ENCODE measurements at regions not wholly inside any gene's neighbourhood (a gene's known extent, or its start where the extent isn't known, plus 50 kb on each side); places are given as distances from the start of the nearest gene placed in this dataset.

GRCh38 chr2:67018301-67018700 is 378.8 kb upstream of the ETAA1 start:
- TF ChIP-seq, protein P1, sequence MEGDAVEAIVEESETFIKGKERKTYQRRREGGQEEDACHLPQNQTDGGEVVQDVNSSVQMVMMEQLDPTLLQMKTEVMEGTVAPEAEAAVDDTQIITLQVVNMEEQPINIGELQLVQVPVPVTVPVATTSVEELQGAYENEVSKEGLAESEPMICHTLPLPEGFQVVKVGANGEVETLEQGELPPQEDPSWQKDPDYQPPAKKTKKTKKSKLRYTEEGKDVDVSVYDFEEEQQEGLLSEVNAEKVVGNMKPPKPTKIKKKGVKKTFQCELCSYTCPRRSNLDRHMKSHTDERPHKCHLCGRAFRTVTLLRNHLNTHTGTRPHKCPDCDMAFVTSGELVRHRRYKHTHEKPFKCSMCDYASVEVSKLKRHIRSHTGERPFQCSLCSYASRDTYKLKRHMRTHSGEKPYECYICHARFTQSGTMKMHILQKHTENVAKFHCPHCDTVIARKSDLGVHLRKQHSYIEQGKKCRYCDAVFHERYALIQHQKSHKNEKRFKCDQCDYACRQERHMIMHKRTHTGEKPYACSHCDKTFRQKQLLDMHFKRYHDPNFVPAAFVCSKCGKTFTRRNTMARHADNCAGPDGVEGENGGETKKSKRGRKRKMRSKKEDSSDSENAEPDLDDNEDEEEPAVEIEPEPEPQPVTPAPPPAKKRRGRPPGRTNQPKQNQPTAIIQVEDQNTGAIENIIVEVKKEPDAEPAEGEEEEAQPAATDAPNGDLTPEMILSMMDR (IDR thresholded peaks at IDR 0.05 in 4 of 5, conservative IDR thresholded peaks at IDR 0.05 in 1 of 5) = no peak
- TF ChIP-seq POLR2A (IDR thresholded peaks at IDR 0.05) = no peak
- Histone ChIP-seq H3K9me3 (no peaks in the 10 kb centered on the region), H3K4me1 (no peaks in the 10 kb centered on the region), H3K27ac (no peak overlapping the region), H3K4me3 (no peak overlapping the region), H3K36me3 (no peaks in the 10 kb centered on the region), H3K27me3 (no peaks in the 10 kb centered on the region)
- in situ Hi-C loops (cut with MboI; ENCODE audit: low sequenced_read_pairs in 4 of 4) = no loop called here
- ATAC-seq = no peak
- no peak for DNase-seq
- intact Hi-C loops (cut with DNase I; ENCODE audit: low total_unique reads) = no loop called here

GRCh38 chr2:67032076-67032475 is 365.1 kb upstream of the ETAA1 start:
- intact Hi-C loops (cut with DNase I; ENCODE audit: low total_unique reads) (no loop called here), in situ Hi-C loops (cut with MboI; ENCODE audit: low sequenced_read_pairs in 4 of 4) (no loop called here)
- TF ChIP-seq, protein P1 (IDR thresholded peaks at IDR 0.05 in 4 of 5, conservative IDR thresholded peaks at IDR 0.05 in 1 of 5) = no peak
- no peak for TF ChIP-seq POLR2A (IDR thresholded peaks at IDR 0.05)
- H3K27ac ChIP-seq = no peak overlapping the region
- H3K4me3 ChIP-seq = no peak overlapping the region
- no peak for ATAC-seq
- no peaks in the 10 kb centered on the region for H3K9me3 ChIP-seq
- no peaks in the 10 kb centered on the region for H3K36me3 ChIP-seq
- no peaks in the 10 kb centered on the region for H3K4me1 ChIP-seq
- no peaks in the 10 kb centered on the region for H3K27me3 ChIP-seq
- no peak for DNase-seq

DNA sequence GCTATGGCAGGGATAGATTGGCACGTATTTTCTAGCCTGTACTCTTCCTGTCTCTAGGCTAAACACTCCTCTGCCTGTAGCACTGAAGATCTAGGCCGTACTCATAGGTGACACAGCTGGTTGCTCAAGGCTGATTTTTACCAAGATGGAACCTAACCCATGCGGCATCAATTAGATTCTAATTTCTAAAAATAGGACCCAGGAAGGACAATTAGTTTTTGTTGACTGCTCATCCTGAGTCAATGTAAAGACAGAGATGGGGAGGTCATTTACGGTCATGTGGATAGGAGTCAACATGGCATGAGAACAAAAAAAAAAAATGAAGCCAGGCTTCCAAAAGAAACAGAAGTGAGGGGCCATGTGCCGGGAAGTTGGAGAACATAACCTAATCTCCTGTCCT is 360.7 kb upstream of the ETAA1 start:
- no peak for TF ChIP-seq POLR2A (IDR thresholded peaks at IDR 0.05)
- TF ChIP-seq, protein P1 (IDR thresholded peaks at IDR 0.05 in 4 of 5, conservative IDR thresholded peaks at IDR 0.05 in 1 of 5) = no peak
- Histone ChIP-seq H3K27me3 (no peaks in the 10 kb centered on the region), H3K27ac (no peak overlapping the region), H3K9me3 (no peaks in the 10 kb centered on the region), H3K4me3 (no peak overlapping the region), H3K36me3 (no peaks in the 10 kb centered on the region), H3K4me1 (no peaks in the 10 kb centered on the region)
- intact Hi-C loops (cut with DNase I; ENCODE audit: low total_unique reads) (no loop called here), in situ Hi-C loops (cut with MboI; ENCODE audit: low sequenced_read_pairs in 4 of 4) (no loop called here)
- DNase-seq (no peak), ATAC-seq (no peak)

- Histone ChIP-seq H3K4me1 (no peaks in the 10 kb centered on the region), H3K27me3 (no peaks in the 10 kb centered on the region), H3K36me3 (no peaks in the 10 kb centered on the region), H3K9me3 (no peaks in the 10 kb centered on the region), H3K4me3 (no peak overlapping the region), H3K27ac (no peak overlapping the region)
- in situ Hi-C loops (cut with MboI; ENCODE audit: low sequenced_read_pairs in 4 of 4) (no loop called here), intact Hi-C loops (cut with DNase I; ENCODE audit: low total_unique reads) (no loop called here)
- no peak for TF ChIP-seq POLR2A (IDR thresholded peaks at IDR 0.05)
- TF ChIP-seq, protein P1 (IDR thresholded peaks at IDR 0.05 in 4 of 5, conservative IDR thresholded peaks at IDR 0.05 in 1 of 5) = no peak
- DNase-seq (no peak), ATAC-seq (no peak)
These were observed 359.5 kb upstream of the ETAA1 start for GRCh38 chr2:67037655-67038054.

GRCh38 chr2:67038195-67038594 is 358.9 kb upstream of the ETAA1 start:
- intact Hi-C loops (cut with DNase I; ENCODE audit: low total_unique reads) = no loop called here
- ATAC-seq (no peak), DNase-seq (no peak)
- H3K9me3 ChIP-seq = no peaks in the 10 kb centered on the region
- in situ Hi-C loops (cut with MboI; ENCODE audit: low sequenced_read_pairs in 4 of 4) = no loop called here
- H3K4me1 ChIP-seq = no peaks in the 10 kb centered on the region
- no peak overlapping the region for H3K27ac ChIP-seq
- H3K4me3 ChIP-seq = no peak overlapping the region
- H3K27me3 ChIP-seq = no peaks in the 10 kb centered on the region
- H3K36me3 ChIP-seq = no peaks in the 10 kb centered on the region
- TF ChIP-seq, protein P1 (IDR thresholded peaks at IDR 0.05 in 4 of 5, conservative IDR thresholded peaks at IDR 0.05 in 1 of 5) = no peak
- TF ChIP-seq POLR2A (IDR thresholded peaks at IDR 0.05) = no peak
